DMS79 (cell line): ENCODE measurements at regions not wholly inside any gene's neighbourhood (a gene's known extent, or its start where the extent isn't known, plus 50 kb on each side); places are given as distances from the start of the nearest gene placed in this dataset.

Experiments
- DNase-seq: peaks from one replicate; lab custom pipeline; 2025; lab: John Stamatoyannopoulos, UW

DNA sequence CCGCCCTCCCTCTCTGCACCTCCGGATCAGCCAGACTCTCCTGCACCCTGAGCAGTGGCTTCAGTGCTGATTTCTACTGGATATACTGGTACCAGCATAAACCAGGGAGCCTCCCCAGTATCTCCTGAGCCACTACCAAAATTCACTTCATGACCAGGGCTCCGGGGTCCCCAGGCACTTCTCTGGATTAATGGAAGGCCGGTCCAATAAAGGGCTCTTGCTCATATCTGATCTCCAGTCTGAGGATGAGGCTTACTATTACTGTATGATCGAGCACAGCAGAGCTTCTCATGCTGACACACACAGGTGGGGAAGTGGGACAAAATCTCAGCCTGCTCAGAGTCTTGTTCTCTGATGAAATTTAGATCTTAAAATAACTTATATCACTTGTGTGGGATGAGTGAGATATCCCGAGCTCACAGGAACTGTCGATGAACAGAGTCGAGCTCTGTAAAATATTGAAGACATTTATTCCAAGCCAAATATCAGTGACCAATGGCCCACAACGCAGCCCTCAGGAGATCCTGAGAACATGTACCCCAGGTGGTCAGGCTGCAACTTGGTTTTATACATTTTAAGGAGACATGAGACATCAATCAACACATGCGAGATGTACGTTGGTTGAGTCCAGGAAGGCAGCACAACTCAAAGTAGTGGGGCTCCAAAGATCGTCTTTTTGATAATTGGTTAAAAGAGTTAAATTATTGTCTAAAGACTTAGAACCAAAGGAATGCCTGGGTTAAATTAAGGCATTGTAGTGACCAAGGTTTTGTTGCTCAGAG lies 93.0 kb upstream of the TOP3B start:
- DNase-seq = no peak

DNA sequence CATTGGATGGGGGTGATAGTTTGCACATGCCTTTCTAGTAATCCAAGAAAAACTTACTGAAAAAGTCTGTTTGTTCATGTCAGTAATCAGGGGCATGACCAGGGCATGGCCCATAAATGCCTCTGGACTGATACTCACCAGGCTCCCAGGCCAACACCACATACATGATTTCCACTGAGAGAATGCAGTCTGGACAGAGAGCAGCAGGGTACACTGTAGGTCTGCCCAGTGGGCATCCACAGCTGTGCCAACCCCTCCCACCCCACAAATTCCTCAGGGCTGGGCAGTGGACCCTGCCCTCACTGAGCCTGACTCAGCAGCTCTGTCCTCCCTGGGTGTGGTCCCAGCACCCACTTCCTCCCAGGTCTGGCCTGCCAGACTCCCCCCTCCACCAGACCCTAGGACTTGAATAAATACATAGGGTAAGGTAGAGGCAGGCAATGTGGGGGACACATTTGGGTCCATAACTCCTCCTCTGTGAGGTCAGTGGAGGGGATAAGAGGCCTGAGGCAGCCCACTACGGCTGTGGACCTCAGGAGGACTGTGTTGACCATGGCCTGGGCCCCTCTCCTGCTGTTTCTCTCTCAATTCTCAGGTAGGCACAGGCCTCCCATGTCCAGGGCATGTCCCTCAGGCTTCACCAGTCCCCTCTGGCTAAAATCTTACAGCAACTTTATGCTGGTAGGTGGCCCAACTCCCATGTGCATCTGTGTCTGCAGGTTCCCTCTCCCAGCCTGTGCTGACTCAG lies 92.2 kb upstream of the TOP3B start:
- no peak for DNase-seq

DNA sequence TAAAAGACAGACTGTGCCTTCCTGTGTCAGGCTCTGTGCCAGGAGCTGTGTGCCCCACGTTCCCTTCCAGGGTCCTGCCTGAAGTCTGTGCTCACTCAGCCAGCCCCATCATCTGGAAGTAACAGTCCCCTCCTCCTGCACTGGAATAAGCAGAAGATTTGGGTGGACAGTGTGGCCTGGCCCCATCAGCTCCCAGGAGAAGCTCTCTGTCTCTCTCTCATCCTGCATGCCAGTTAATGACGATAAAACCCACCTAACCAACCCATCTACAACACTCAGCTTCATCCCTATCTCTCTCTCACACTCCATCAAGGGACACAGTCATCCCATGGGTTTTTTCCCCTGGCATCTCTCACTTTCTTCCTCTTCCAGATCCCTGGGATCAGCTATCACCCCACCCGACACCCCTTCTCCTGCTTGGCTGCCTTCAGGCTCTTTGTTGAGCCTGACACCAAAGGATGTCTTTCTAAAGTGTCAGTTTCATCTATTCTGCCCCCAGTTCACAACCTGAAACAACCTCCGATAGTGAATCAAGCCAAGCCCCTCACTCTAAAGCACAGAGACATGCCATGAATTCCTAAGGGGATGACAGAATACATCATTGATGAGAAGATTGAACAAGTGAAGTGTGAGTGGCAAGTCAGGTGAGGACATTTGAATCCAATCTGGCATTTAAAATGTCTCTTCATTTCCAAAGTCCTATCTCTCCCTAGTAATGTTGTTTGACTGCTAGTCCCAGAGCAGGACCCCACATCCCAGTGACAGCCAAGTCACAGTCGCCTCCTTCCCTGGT lies 91.4 kb upstream of the TOP3B start:
- no peak for DNase-seq

DNA sequence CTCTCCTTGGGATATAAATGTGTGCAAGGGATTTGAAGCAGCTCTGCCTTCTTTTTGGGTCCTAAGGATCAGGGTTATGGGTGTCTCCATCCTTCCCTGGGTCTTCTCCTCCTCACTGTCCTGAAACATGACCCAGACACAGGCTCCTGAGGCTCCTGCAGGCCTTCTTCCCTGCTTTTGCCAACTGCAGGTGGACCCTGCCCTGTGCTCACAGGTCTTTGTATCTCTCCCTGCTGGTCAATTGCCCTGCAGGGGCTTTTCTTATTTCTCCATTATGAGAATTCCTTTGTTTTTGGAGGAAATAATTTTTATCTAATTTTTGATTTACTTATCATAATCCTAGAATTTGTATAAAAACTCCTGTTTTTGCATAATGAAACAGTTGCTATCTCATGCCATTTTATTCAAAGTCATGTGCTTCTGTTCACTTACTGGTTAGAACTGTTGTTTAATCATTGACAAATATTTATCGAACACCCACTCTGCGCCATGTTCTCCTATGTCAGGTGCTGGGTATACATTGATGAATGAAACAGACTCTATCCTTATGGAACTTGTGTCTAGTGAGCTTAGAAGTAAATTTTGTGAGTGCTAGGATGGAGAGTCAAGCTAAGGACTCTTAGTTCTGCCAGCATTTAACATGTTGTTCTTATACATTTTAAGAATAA lies 89.7 kb upstream of the TOP3B start:
- no peak for DNase-seq

DNA sequence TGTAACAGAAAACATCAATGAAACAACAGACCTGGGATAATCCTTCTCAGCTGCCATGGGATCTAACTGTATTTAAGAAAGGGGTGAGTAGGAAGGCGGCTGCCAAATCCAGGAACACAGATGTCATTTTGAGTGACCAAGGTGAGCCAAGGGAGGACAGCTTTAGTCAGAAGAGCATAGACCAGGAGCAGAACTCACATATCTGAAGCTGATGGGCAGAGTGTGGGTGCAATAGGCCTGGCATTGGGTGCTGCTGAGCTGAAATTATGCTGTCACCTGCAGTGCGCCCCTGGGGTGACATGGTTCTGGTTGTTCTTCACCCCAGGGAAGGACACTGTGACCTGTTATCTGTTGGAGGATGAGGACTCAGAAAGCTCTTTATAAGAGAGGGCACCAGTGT lies 88.9 kb upstream of the TOP3B start:
- DNase-seq = no peak

DNA sequence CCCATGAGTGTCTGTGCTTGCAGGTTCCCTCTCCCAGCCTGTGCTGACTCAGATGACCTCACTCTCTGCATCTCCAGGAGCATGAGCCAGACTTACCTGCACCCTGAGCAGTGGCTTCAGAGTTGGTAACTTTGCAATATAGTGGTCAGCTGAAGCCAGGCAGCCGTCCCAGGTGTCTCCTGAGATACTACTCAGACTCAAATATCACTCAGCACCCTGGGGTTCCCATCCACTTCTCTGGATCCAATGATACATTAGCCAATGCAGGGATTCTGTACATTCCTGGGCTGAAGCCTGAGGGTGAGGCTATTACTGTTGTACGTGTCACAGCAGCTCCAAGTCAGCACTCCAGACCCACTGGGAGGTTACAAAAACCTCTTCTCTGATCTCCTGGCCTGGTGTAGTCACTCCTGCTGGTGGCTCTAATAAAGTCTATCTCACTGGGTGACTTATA lies 87.8 kb upstream of the TOP3B start:
- DNase-seq = no peak

DNA sequence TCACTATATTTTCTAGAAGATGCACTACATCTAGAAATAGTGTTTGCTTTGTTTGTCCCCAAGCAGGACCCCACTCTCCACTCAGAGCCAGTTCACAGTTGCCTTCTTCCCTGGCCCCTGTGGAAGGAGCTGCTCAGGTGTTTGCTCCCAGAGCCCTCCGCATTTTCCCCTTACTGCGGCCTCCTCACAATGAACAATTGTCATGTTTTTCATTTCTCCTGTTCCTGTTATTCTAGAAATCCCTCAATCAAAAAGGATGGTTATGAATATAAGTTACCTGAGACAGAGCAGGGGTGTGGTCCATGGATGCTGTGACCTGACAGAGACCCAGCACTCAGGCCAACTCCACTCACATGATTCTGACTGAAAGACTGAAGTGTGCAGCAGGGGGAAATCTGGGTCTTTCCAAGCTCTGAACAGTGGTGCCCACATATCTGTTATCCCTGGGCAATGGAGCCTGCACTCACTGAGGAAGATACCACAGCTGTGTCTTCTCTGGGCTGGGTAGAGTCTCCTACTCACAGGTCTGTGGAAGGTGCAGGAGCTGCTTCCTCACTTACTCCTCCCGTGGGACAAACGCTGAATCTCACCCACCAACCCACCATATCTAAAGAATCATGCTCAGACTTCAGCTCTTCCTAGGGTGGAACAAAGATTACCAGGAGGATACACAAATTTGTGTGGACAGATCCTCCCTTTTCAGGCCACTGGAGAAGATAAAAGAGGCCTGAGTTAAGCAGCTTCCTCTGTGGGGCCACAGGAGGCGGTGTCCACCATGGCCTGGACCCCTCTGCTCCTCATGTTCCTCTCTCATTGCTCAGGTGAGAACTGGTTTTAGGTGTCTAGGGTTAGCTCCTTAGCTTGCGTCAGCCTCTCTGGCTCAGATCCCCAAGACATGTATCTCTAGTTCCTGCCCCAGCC lies 87.1 kb upstream of the TOP3B start:
- no peak for DNase-seq

DNA sequence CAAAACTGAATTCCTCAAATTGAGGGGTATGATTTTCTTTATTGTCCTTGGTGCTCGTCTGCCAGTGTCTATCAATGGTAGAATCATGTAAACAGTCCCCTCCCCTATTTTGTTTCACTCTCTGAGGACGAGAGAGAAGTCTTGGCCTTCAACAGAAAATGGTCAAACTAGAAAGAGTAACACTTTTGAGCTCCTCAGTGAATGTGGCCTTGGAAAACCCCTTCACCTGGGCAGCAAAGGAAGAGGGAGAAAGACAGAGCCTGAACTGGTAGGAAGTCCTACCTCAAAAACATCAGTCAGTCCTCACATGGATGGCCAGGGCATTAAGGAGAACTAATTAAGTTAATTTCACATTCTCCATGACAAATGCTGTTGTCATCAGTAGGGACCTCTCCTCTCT lies 86.1 kb upstream of the TOP3B start:
- DNase-seq = no peak

DNA sequence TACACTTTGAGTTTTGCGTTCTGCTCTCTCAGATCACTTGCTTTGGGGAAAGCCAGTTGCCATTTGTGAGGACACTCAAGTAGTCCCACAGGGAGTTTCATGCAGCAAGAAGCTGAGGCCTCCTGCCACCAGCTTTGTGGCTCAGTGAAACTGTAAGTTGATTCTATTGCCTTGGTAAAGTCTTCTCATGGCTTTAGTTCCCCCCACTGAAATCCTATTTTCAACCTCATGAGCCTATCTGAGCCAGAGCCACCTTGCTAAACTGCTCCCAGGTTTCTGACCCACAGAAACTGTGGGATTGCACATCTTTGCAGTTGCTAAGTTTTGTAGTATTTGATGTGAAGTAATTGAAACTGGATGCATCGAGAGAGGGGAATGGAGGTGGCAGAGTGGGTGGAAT lies 85.4 kb upstream of the TOP3B start:
- DNase-seq = no peak

DNA sequence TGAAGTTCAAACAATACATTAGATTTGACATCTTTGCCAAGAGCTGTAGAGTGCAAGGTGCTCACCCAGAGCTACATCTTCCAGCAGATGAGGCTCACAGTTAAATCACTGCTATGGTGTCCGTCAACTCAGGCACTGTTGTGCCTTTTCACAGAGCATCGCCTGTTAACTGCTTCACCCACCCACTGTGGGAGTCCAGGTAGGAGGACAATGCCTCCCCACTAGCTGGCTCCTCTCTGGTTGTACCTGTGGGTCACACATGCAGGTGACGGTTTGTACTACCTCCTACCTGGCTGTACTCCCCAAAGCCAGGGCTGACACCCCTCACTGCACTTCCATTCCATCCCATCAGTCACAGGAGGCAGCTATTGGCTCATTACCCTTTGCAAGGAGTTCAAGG lies 84.6 kb upstream of the TOP3B start:
- DNase-seq = no peak

DNA sequence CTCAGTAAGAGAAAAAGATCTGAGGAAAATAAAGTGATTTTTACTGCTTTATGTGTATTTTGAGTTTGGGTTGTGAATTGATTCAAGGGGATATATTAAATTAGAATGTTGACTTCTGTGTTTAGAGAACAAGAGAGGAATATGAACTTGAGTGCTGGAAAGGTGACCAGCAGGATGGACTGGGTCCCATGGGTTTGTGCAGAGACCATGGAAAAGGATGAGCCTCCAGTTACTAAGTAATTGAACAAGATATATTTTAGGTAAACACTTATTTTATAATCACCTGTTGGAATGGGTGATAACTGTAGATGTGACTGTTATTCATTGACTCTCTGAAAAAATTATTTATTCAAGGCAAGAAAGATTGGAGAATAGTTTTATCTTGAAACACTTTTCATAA lies 82.0 kb upstream of the TOP3B start:
- no peak for DNase-seq

DNA sequence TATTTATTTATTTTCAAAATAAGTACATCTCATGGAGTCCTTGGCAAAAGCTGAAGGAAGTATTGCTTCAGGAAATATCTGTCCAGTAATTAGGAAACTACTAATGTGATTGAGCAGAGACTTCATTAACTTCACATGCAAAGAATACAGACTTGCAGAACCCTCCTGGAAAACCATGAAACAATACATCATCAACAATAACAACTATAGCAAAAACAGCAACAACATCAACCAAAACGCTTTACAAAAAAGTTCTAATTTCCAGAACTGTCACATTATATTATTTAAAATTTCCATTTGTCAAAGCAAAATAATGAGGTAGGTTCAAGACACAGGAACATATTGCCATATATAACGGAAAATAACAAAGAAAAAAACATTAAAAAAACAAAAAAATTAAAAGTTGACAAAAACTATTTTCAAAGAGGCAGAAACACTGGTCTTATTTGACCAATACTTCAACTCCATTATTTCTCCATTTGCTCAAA lies 79.8 kb upstream of the TOP3B start:
- DNase-seq = no peak

DNA sequence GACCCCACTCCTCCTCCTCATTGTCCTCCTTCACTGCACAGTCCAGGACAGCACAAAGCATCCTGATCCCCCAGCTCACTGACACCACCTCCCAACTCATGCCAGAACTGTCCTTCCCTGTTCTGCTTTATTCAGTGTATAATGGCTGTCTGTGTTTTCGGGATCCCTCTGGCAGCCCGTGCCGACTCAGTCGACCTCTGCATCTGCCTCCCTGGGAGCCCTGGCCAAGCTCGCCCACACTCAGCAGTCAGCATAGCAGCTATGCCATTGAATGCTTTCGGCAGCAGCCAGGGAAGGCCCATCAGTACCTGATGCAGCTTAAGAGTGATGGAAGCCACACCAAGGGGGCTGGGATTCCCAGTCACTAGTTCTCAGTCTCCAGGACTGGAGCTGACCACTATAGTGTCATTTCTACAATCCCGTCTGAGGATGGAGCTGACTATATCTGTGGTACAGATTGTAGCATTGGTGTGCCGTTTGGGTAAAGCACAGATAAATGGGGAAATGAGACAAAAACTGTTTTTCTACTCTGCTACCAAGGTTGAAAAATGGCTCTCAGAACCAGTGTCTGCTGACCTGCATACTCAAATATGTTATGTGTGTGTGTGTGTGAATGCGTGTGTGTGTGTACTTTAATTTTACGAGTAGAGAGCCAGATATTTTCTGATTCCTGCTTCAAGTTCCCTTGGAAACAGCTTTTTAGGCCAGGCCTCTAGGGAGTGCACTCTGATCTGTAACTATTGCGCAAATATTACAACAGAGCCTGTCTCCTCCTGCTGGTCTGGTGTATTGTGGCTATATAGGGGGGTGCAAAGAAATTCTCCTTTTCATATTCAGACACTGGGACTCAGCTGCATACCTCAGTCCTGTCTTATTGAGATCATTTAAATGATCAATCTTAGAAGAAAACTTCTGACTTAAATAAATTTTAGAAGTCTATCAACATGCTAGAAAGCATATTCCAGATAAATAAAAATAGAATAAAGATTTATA lies 78.8 kb upstream of the TOP3B start:
- DNase-seq = no peak

DNA sequence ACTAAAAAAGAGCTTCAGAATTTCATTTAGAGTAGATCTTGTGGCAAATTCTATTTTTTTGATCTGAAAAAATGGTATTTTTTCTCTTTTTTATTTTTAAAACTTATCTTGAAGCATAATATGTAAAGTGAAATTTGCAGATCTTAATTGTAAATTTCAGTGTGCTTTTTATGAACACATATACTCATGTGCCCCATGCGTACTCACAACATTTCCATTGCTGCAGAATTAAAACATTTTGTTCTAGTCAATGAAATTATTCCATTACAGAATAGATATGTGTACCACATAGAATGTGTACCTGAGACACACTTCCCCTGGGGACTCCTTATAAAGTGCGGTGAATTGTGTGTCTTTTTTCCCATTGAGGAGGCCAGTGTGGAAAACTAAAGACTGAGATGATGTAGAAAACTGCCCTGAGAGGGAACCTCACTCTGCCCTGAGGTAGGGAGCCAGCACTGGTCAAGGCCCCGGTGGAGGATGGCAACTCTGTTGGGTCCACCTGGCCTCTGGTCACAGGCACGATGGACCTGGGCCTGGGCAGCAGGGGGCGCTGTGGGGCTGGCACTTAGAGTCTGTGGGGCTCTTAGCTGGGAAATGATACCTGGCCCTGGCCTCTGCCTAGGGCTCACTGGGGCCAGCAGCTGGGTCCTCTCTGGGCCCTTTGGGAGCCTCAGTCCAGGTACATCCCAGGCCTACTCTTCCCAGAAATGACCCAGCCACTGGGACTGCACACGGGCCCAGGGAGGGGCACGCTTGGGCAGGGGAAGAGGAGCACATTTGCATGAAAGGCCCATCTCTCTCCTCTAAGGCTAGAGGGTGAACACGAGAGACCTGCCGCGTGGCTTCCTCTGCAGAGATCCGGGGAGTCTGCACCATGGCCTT lies 77.9 kb upstream of the TOP3B start:
- DNase-seq = no peak

DNA sequence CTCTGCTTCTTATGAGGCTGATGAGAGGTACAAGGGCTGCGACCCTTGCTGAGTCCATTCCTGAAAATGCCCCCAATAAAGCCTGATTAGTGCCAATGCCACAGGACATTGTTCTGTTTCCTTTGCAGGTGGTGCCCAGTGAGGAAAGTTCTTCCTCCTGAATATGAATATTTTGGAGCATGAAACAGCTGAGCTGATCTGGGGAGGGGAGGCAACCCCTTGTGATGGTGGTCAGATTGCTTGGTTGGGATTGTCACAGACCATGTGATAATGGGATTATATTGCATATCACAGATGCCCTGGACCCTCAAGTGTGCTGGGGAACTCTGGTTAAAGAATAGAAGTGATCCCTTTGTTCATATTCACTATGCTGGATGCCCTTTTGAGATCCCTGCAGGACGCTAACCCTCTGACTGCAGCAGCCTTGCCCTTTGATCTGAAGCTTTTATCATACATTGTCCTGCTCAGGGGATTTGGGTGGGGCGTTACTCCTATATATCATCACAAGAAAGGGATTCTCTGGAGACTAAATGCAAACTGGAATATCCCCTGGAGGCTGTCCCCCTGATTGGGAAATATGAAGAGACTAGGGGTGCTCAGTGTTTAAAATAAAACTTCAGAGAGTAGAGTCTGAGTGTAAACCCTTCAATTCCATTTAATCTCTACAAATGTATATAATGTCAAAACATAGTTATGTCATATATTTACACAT lies 76.9 kb upstream of the TOP3B start:
- no peak for DNase-seq

DNA sequence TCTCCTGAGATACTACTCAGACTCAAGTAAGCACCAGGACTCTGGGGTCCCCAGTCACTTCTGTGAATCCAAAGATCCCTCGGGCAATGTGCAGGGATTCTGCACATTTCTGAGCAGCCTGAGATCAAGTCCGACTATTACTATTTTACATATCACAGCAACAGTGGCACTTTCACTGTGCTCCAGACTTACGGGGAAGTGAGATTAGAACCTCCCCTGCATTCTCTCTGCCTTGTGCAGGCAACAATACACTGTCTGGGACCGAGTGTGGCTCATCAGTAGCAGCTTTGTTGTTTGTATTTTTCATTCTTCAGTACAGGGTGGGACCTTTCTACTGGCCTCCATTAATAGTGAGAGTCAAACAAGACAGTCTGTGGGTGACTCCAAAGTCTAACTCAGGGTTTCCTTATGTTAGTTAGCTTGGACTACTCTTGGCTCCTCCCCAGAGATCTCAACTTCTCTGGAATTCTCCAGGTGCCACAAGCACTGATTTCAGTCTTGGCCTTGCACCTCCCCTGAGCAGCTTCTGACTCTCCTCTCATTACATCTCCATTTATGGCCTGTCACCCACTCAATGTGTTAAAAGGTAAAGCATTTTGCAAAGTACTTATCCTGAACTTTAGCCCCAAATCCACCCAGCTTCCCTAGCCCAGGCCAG lies 76.2 kb upstream of the TOP3B start:
- DNase-seq = no peak

DNA sequence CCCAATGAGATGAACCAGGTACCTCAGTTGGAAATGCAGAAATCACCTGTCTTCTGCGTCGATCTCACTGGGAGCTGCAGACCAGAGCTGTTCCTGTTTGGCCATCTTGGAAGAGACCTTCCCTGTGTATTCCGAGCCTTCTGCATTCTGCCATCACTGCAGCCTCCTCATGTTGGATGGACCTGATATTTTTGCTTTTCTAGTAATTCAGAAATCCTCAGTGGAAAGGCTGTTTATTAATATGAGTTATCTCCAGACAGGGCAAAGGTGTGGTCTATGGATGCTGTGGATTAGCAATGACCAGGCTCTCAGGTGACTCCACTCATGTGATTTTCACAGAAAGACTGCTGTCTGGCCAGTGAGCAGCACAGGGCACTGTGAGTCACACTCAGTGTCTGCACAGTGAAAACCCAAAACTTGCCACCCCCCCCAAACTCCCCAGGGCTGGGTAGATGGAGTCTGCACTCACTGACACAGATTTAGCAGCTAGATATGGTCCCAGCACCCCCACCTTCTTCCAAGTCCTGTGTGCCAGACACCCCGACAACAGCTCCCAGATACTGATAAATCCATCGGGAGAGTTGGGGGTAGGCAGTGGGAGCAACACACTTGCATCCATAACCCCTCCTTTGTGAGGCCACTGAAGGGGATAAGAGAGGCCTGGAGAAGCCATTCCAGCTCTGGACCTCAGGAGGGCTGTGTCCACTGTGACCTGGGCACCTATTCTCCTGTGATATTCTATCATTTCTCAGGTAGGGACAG lies 75.2 kb upstream of the TOP3B start:
- no peak for DNase-seq
